Heart left ventricle (tissue), 16 donors: ENCODE measurements at regions not wholly inside any gene's neighbourhood (a gene's known extent, or its start where the extent isn't known, plus 50 kb on each side); places are given as distances from the start of the nearest gene placed in this dataset.

ENCODE experiments used
- ATAC-seq, 4 donors: fragments of 200-7000 bp; cut with Tn5 transposase; one replicate each; pipeline ENCODE4 v1.9.1; 2020 to 2022; ENCODE audit warnings: moderate library complexity in 4 of 4, mild to moderate bottlenecking in 3 of 4, moderate number of reproducible peaks in 1 of 4
- DNase-seq, 5 donors: peaks; one replicate each; pipeline ENCODE4 v3.0.0-alpha.2; 2020
- H3K27ac ChIP-seq, 12 donors: fragments of 200-600 bp; sonication (generic) in 4 of 12; one replicate each; pipeline versions ENCODE4 v1.5.0 to v1.8.0; 2016 to 2022; ENCODE audit warnings: mild to moderate bottlenecking in 2 of 12
- H3K27me3 ChIP-seq, 9 donors: fragments of 200-600 bp; sonication (generic) in 2 of 9; one replicate each; pipeline versions ENCODE4 v1.5.1 to v1.8.0; 2016 to 2022; ENCODE audit warnings: mild to moderate bottlenecking in 3 of 9
- H3K36me3 ChIP-seq, 9 donors: fragments of 200-600 bp; sonication (generic) in 2 of 9; one replicate each; pipeline versions ENCODE4 v1.5.0 to v1.8.0; 2018 to 2022; ENCODE audit warnings: mild to moderate bottlenecking in 2 of 9
- H3K4me1 ChIP-seq, 12 donors: fragments of 200-600 bp; sonication (generic) in 4 of 12; one replicate each; pipeline versions ENCODE4 v1.5.0 to v1.8.0; 2016 to 2022; ENCODE audit warnings: mild to moderate bottlenecking in 3 of 12
- H3K4me3 ChIP-seq, 12 donors: fragments of 200-600 bp; sonication (generic) in 4 of 12; one replicate each; pipeline versions ENCODE4 v1.5.0 to v1.8.0; 2017 to 2022; ENCODE audit warnings: mild to moderate bottlenecking in 9 of 12, moderate library complexity in 4 of 12
- H3K9me3 ChIP-seq, 12 donors: fragments of 200-600 bp; sonication (generic) in 4 of 12; one replicate each; pipeline versions ENCODE4 v1.5.0 to v1.8.0; 2016 to 2022; ENCODE audit warnings: mild to moderate bottlenecking in 1 of 12
- POLR2A ChIP-seq, 2 donors: fragments of 450-650 bp; IDR thresholded peaks; one replicate each; pipeline ENCODE4 v1.6.1; 2017; ENCODE audit warnings: antibody characterized with exemption in 2 of 2, mild to moderate bottlenecking in 2 of 2, moderate library complexity in 2 of 2
- WGBS, 4 donors: extraction: QIAGEN DNeasy Blood & Tissue Kit in 2 of 4; methylation state at CpG; one replicate each; pipeline versions ENCODE4 v1.1.5 to v1.1.7; 2013 to 2018; 5-methylcytosine and 5-hydroxymethylcytosine counted together
- intact Hi-C, 10 donors: fragments of 100-400 bp; cut with DNase I; formaldehyde crosslinking; loops; one replicate each; pipeline versions ENCODE4 v1.11.1 to v1.14.2; 2022
- TF ChIP-seq, protein P1 (sequence below), 12 donors: fragments of 200-600 bp; sonication (generic) in 4 of 12; IDR thresholded peaks; one replicate each; pipeline versions ENCODE4 v1.5.0 to v1.8.0; 2018 to 2022; ENCODE audit warnings: antibody characterized with exemption in 12 of 12, mild to moderate bottlenecking in 5 of 12
- donor health status: ischemic (EF 13 %, LVEDD 7.1; RV severe dilation, severe dysfunction).
- donor health status: healthy with polysubstance abuse.
- donor health status: DM: no; HTN: yes; CAD: no.
- donor health status: DM: no; HTN: no; CAD: no.
- donor health status: ischemic (EF 25% LVEDD 6.9; RV normal size, moderate dysfunction).
- donor health status: ischemic (EF 25% LVEDD 5.7; RV mildly dilated, moderate dysfunction).
- donor health status: healthy.
- donor health status: DM: yes; HTN: yes; CAD: no.
- donor health status: ischemic (EF 35%, LVEDD 5.7; RV mildly dilated, moderate dysfunction).
- donor health status: nonischemic (EF 11% LVEDD 7.7; RV severe dilation, severe dysfunction).
- donor health status: DM: yes; HTN: yes; CAD: no.
- donor health status: PGD.
- donor health status: ischemic (EF 29% LVEDD 5.4; RV normal size, mild dysfunction).
- donor health status: nonischemic (EF 23%, LVEDD 6.1; RV moderate dilation, normal function).

- Histone ChIP-seq H3K36me3 (no peaks in the 10 kb centered on the region), H3K4me1 (peaks cover 0 to 3% (median 0%) of the 10 kb centered on the region in 12 donors), H3K27me3 (no peaks in the 10 kb centered on the region), H3K9me3 (no peaks in the 10 kb centered on the region), H3K27ac (no peak overlapping the region), H3K4me3 (no peak overlapping the region)
- WGBS, 4 donors = 64 to 75% (median 67%) methylated on average over 4 of the region's 4 CpGs
- ATAC-seq (no peak), DNase-seq (no peak)
- intact Hi-C loops = no loop called here
- TF ChIP-seq POLR2A (IDR thresholded peaks at IDR 0.05) = no peak
- TF ChIP-seq, protein P1, sequence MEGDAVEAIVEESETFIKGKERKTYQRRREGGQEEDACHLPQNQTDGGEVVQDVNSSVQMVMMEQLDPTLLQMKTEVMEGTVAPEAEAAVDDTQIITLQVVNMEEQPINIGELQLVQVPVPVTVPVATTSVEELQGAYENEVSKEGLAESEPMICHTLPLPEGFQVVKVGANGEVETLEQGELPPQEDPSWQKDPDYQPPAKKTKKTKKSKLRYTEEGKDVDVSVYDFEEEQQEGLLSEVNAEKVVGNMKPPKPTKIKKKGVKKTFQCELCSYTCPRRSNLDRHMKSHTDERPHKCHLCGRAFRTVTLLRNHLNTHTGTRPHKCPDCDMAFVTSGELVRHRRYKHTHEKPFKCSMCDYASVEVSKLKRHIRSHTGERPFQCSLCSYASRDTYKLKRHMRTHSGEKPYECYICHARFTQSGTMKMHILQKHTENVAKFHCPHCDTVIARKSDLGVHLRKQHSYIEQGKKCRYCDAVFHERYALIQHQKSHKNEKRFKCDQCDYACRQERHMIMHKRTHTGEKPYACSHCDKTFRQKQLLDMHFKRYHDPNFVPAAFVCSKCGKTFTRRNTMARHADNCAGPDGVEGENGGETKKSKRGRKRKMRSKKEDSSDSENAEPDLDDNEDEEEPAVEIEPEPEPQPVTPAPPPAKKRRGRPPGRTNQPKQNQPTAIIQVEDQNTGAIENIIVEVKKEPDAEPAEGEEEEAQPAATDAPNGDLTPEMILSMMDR (IDR thresholded peaks at IDR 0.05) = no peak
Measured at GRCh38 chr1:199723250-199723956, 304.1 kb upstream of the NR5A2 start.

- DNase-seq (no peak), ATAC-seq (no peak)
- TF ChIP-seq POLR2A (IDR thresholded peaks at IDR 0.05) = no peak
- TF ChIP-seq, protein P1 (IDR thresholded peaks at IDR 0.05) = no peak
- no peaks in the 10 kb centered on the region for H3K27me3 ChIP-seq
- H3K36me3 ChIP-seq = no peaks in the 10 kb centered on the region
- H3K4me3 ChIP-seq = no peak overlapping the region
- H3K9me3 ChIP-seq = no peaks in the 10 kb centered on the region
- intact Hi-C loops = no loop called here
- peaks cover 0 to 3% (median 0%) of the 10 kb centered on the region in 12 donors for H3K4me1 ChIP-seq
- WGBS, 4 donors = 83 to 87% (median 84%) methylated on average over 1 of the region's 1 CpG
- H3K27ac ChIP-seq = no peak overlapping the region
Measured at GRCh38 chr1:199724049-199724448, 303.5 kb upstream of the NR5A2 start.

DNA sequence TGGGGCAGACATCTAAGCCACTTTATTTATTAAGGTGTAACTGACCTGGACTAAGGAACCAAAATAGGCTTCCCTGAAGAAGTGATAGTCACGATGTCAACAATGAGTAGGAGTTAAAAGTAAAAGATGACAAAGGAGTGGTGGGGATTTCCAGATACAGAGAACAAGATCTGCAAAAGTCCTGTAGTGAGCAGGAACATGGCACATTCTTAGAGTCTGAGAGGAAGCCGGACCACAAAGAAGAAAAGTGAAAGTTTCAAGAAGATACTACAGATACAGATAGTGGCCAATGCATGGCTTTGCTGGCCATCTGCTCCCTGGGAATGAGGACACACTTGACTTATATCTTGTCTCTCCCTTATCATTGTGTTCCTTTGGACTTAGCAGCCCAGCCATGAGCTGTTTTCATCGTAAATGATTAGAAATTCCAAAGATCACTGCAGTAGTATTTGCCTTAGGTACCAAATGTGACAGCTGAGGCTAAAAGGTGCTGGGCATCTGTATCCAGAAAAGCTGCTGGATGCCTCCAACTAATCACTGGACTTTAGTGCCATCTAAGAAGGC lies 302.4 kb upstream of the NR5A2 start:
- H3K36me3 ChIP-seq = no peaks in the 10 kb centered on the region
- H3K27ac ChIP-seq = no peak overlapping the region
- no peaks in the 10 kb centered on the region for H3K27me3 ChIP-seq
- H3K4me1 ChIP-seq = peaks cover 0 to 3% (median 0%) of the 10 kb centered on the region in 12 donors
- no peak for DNase-seq
- H3K9me3 ChIP-seq = peaks cover 0 to 4% (median 0%) of the 10 kb centered on the region in 12 donors
- no peak overlapping the region for H3K4me3 ChIP-seq
- ATAC-seq = no peak
- WGBS, 4 donors = 60 to 68% (median 64%) methylated on average over 3 of the region's 3 CpGs
- intact Hi-C loops = no loop called here
- TF ChIP-seq, protein P1 (IDR thresholded peaks at IDR 0.05) = no peak
- no peak for TF ChIP-seq POLR2A (IDR thresholded peaks at IDR 0.05)

GRCh38 chr1:199727682-199728081 lies 299.8 kb upstream of the NR5A2 start:
- WGBS, 4 donors = 84 to 91% (median 91%) methylated on average over 2 of the region's 2 CpGs
- DNase-seq (no peak), ATAC-seq (no peak)
- TF ChIP-seq POLR2A (IDR thresholded peaks at IDR 0.05) = no peak
- TF ChIP-seq, protein P1 (IDR thresholded peaks at IDR 0.05) = no peak
- Histone ChIP-seq H3K9me3 (peaks cover 0 to 4% (median 0%) of the 10 kb centered on the region in 12 donors), H3K36me3 (no peaks in the 10 kb centered on the region), H3K4me1 (peaks cover 0 to 3% (median 0%) of the 10 kb centered on the region in 12 donors), H3K4me3 (no peak overlapping the region), H3K27me3 (no peaks in the 10 kb centered on the region), H3K27ac (no peak overlapping the region)
- intact Hi-C loops = no loop called here
